SU-DHL-6 (cell line): ENCODE measurements at regions not wholly inside any gene's neighbourhood (a gene's known extent, or its start where the extent isn't known, plus 50 kb on each side); places are given as distances from the start of the nearest gene placed in this dataset.

Experiments
- CTCF ChIP-seq: fragments of 200-600 bp; sonication (generic); IDR thresholded peaks from one replicate; pipeline ENCODE4 v1.5.1; 2017; ENCODE audit warnings: antibody characterized with exemption, mild to moderate bottlenecking, low read length, moderate library complexity; ENCODE audit not compliant: insufficient read depth, poor library complexity, severe bottlenecking
- EZH2phosphoT487 ChIP-seq: fragments of 200-600 bp; sonication (generic), shearing (Covaris generic); conservative IDR thresholded peaks from 2 replicates; pipeline ENCODE4 v1.6.1; 2018; ENCODE audit warnings: mild to moderate bottlenecking, antibody characterized with exemption, low read length, moderate library complexity, mixed read lengths

- no peak for TF ChIP-seq CTCF
- no peak for TF ChIP-seq EZH2phosphoT487
Measured at GRCh38 chr5:61821561-61821960, 484.4 kb upstream of the KIF2A start.
